HS-27A (cell line): ENCODE measurements at regions not wholly inside any gene's neighbourhood (a gene's known extent, or its start where the extent isn't known, plus 50 kb on each side); places are given as distances from the start of the nearest gene placed in this dataset.
"Not testable (repeated sequence)": the region's sequence is repeated elsewhere in the genome, so short reads cannot be mapped to it uniquely, and the experiment has no call there.

ENCODE experiments used
- DNase-seq: peaks from one replicate; pipeline ENCODE4 v3.0.0-alpha.2; 2012; ENCODE audit warnings: low read depth, missing footprints

GRCh38 chr13:53101883-53102282, 73.3 kb downstream of the OLFM4 start:
- DNase-seq, result no peak

- DNase-seq, result no peak
Measured at GRCh38 chr13:53104136-53104535, 75.5 kb downstream of the OLFM4 start.

GRCh38 chr13:53105477-53105876, 76.9 kb downstream of the OLFM4 start:
- no peak for DNase-seq

GRCh38 chr13:53105890-53106289, 77.3 kb downstream of the OLFM4 start:
- no peak for DNase-seq

- DNase-seq, result no peak
Measured at GRCh38 chr13:53110181-53110580, 81.6 kb downstream of the OLFM4 start.

GRCh38 chr13:53110614-53111013, 82.0 kb downstream of the OLFM4 start:
- no peak for DNase-seq

- no peak for DNase-seq
Measured at GRCh38 chr13:53112522-53112921, 83.9 kb downstream of the OLFM4 start.

GRCh38 chr13:53117048-53117447, 88.4 kb downstream of the OLFM4 start:
- not testable (repeated sequence) for DNase-seq

- no peak for DNase-seq
Measured at GRCh38 chr13:53121131-53121773, 92.6 kb downstream of the OLFM4 start.

- no peak for DNase-seq
Measured at GRCh38 chr13:53121919-53122318, 93.3 kb downstream of the OLFM4 start.

- DNase-seq, result no peak
Measured at GRCh38 chr13:53123536-53123935, 94.9 kb downstream of the OLFM4 start.

- no peak for DNase-seq
Measured at GRCh38 chr13:53124623-53125022, 96.0 kb downstream of the OLFM4 start.

- no peak for DNase-seq
Measured at GRCh38 chr13:53126841-53127245, 98.2 kb downstream of the OLFM4 start.

GRCh38 chr13:53127373-53127772, 98.8 kb downstream of the OLFM4 start:
- no peak for DNase-seq

GRCh38 chr13:53129864-53130393, 101.3 kb downstream of the OLFM4 start:
- DNase-seq, result no peak

GRCh38 chr13:53131361-53131760, 102.7 kb downstream of the OLFM4 start:
- no peak for DNase-seq

- no peak for DNase-seq
Measured at GRCh38 chr13:53135301-53135700, 106.7 kb downstream of the OLFM4 start.

- no peak for DNase-seq
Measured at GRCh38 chr13:53136554-53137215, 108.1 kb downstream of the OLFM4 start.

- DNase-seq, result peak; percentile 47
Measured at GRCh38 chr13:53137779-53138178, 109.2 kb downstream of the OLFM4 start.

GRCh38 chr13:53138376-53139036, 109.9 kb downstream of the OLFM4 start:
- no peak for DNase-seq

GRCh38 chr13:53141336-53141735, 112.7 kb downstream of the OLFM4 start:
- no peak for DNase-seq

- DNase-seq, result no peak
Measured at GRCh38 chr13:53142306-53142705, 113.7 kb downstream of the OLFM4 start.

GRCh38 chr13:53143757-53144339, 115.2 kb downstream of the OLFM4 start:
- DNase-seq, result no peak
